GM19324 (cell line): ENCODE measurements at regions not wholly inside any gene's neighbourhood (a gene's known extent, or its start where the extent isn't known, plus 50 kb on each side); places are given as distances from the start of the nearest gene placed in this dataset.

Experiments
- ATAC-seq: cut with Tn5 transposase; IDR thresholded peaks from one replicate; pipeline ENCODE4 v1.9.1; 2021; ENCODE audit warnings: mild to moderate bottlenecking, moderate library complexity; ENCODE audit not compliant: unreplicated experiment, low FRiP score

DNA sequence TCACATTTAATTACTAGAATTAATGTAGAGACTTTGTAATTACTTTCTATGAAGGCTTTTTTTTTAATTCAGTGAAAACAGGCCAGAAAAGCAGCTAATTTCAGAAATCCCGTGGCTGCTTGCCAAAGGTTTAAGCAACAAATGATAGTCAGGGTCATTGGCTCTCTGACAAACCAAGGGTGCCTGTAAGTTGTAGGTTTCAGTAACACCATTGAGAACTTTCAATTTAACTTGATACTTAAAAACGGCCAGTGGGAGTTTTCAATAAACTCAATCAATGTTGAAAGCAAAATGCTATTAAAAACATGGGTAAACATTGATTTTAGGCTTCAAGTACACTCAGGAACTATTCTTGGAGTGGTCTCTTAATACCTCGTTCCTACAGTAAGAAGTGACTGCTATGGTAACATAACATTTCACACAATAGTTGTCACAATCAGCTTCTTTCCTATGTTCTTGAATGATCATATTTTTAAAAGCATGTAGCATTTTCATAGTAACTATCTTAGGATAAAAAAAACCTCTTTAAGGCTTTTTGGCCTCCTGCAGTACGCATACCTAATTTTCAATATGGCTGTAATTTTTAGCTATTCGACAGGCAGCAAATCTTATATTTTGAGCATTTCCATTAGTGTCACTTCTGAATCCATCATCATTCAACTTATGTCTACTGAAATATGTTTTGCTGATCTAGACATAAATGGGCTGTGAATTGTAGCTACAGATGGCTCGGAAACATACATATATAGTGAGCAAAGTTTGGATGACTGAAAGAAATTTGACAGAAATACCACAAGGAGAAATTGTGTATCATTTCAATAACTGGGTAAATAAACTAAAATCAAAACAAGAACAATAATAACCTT, 592.1 kb upstream of the GBE1 start:
- no peak for ATAC-seq

DNA sequence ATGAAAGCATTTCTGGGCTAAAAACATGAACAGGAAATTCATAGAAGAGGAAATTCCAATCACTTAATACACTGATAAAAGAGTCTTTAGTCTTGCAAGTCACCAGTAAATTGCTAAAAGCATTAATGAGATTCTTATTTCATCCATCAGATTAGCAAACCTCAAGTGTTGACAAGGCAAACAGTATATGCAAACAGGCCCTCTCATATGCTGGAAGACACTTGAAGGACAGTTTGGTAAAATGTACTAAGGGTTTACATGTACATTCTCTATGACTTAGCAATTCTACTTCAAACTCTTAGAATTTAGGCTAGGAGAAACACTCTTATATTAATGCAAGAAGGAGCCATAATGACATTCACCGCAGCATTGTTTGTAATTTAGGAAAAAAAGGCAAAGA, 586.1 kb upstream of the GBE1 start:
- ATAC-seq, result no peak

DNA sequence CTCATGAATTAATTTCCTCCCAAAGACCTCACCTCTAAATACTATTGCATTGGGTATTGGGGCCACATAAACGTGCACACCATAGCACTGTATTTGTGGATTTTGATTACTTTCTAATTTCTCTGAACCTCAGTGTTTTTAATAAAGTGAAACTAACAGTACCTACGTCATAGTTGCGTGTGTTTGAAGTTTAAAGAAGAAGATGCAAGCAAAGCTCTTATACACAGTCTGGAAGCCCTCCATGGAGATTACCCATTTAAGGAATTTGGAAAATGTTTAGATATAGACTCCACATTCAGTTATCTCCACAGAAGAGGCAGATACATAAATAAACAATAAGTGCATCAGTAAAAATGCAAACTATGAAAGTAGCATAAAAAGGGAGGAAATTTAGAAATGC, 581.1 kb upstream of the GBE1 start:
- no peak for ATAC-seq

DNA sequence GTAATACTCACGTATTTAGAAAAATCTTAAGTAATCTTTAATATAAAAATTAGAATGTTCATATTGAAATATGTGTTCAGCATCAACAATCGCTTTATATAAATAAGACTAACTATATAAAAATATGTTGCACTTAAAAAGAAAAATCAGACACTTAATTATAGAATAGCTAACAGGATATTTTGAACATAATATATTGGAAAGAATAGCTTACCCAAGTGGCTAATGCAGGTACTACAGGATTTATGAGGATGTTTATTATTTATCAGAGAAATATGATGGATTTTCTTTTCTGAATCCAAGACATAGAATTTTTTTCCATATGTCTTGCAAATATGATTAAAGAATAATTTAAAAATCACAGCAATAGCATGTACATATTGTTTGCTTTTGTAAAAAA, 567.9 kb upstream of the GBE1 start:
- no peak for ATAC-seq

DNA sequence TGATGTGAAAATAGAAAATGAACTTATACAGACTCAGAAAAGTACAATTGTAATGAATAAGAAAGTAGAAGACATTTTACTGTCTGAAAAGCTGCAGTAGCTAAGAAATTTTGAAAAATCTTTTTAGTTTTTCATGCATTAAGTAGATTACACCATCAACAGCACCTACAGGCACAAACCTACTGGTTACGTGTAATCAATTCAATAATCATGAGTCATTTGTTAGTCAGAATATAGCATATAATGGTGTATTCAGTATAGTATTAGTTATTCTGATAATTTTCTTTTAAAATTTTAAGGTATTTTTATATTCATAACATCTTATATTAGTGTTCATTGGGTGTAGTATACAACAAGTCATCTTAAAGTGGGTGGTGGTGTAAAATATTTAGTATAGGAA, 550.5 kb upstream of the GBE1 start:
- ATAC-seq, result no peak

DNA sequence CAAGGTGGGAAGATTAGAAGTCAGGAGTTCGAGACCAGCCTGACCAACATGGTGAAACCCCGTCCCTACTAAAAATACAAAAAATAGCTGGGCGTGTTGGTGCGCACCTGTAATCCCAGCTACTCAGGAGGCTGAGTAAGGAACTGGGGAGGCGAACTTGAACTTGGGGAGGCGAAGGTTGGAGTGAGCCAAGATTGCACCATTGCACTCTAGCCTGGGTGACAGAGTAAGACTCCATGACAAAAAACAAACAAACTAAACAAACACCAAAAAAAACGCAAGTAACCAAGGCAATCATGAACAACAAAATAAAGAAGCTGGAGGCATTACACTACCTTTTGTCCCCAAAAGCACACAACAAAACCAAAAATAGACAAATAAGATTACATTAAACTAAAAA, 547.3 kb upstream of the GBE1 start:
- no peak for ATAC-seq

DNA sequence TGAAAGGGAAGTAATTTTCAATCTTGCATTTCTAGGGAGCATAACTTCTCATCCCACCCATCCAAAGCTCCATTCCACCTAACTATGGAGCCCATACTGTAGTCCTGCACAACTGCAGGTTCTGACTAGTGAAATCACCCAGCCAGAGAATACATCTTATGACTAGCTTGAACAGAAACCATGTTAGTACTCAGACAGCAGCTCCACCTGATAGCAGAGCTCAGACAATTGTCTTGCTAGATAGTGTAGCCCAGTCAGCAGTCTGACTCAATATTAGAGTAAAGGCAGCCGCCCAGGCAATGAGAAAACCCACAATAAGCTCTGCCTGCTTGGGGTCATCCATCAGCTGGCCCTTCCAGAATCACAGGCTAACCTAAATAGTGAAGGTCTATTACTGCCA, 544.7 kb upstream of the GBE1 start:
- ATAC-seq, result no peak

DNA sequence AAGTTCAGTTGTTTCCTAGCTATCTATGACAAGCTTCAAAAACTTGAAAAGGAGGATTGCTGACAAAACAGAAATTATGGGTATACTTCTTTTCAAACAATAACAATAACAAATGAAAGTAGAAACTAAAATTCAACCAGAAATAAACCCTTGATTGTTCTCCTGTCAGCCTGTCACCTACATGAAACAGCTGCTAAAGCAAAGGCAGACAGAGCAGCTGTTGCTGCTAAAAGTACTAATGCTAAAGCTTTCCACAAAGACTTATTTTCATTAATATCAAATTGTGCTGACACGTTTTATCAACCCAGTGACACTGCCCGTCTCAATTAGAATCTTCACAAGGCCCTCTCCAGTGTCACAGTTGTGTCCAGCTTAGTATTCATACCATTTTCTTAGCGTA, 533.2 kb upstream of the GBE1 start:
- no peak for ATAC-seq

DNA sequence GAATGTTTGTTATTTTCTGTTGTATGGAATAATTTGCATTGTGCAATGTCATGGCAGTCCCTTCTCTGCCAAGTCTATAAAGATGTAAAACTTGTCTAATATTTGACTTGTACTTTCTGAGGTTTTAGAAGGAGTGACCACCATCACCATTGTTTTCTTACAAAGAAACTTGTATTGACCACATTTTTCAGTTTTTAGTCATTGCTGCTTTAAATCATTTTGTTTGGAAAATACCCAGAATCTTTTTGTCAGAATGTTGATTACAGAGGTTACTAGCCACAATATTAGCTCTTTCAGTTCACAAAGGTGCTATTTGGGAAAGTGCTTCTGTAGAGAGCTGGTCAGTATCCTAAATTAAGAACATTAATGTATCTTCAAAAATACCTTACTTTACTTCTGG, 532.4 kb upstream of the GBE1 start:
- ATAC-seq, result peak; percentile 51

DNA sequence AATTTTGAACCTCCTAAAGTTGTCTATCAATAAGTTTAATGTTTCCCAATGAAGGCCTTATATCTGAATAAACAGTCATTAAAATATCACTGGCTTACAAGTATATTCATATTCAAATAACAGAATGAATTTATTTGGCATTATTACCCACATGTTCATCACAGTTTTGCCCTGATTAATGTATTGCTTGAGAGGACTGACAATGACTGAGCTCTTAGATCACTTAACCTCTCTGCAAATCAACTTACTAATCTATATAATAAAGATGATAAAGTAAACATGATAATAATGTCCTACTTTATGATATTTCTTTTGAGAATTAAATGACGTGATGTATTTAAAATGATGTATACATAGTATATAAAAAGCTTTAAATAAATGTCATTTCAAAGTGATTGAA, 532.0 kb upstream of the GBE1 start:
- ATAC-seq, result no peak

DNA sequence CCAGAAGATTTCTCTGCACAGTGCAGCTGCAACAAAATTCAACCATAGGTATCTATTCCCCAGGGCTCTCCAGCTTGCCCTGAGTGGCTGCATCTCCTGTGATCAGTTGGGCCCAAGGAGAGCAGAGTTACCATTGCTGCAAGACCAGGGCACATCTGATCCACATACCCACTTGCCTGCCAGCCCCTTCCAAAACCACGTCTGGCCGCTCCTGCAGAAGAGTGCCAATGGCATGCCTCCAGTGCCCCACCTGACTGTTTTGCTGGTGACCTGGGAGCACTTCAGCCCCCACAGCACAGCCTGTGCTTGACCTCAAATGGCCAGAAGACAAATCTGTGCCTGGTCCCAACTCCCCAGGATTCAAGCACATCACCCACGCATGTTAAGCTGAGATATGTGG, 526.1 kb upstream of the GBE1 start:
- ATAC-seq, result no peak

DNA sequence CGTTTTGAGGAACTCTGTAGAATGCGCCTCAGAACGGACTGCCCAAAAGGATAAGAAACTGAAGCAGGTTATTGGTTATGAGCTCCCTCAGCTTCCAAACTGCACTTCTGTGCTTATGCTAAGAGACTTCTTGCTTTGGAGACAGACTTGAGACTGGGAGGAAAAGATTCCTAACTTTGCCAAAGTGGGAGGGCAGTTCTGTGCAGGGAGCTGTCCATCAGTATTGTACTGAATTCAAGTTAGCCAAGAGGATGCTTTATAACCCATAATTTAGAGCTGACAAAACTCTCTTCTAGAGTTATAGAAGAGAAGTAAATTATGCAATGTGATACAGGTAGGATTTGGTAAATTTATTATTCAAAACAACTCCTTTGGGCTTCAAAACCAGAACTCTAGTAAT, 519.8 kb upstream of the GBE1 start:
- ATAC-seq, result no peak

DNA sequence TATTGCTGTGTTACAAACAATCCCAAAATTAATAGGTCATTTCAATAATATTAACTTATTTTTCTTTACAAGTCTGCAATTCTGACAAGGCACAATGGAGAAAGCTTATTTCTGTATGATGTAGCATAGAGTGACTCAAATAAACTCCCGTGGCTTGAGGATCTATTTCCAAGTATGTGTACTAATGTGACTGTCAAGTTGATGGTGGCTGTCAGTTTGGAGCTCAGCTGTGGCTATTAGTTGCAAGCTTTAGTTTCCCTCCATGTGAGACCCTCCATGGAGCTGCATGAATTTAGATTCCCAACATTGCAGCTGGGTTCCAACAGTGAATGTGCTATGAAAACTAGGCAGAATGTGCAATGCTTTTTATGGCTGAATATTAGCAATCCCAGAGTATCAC, 515.5 kb upstream of the GBE1 start:
- no peak for ATAC-seq

DNA sequence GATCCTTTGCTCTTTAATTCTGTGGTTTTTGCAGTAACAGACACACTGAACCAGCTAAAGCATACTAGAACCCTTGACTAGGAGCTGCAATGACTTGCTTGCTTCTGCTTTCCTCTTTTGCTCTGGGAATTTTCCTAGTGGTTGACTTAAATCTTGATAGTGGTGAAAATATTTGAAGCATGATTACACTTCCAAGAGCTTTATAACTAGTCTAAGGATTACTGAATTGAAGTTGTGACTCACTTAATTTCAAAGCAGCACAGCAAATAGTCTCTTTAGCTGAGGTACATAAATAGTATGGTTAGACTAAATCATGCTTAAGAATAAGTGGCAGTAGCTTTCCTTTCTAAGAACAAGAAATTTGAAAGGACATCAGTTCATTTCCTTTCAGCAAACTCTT, 513.5 kb upstream of the GBE1 start:
- ATAC-seq, result no peak

DNA sequence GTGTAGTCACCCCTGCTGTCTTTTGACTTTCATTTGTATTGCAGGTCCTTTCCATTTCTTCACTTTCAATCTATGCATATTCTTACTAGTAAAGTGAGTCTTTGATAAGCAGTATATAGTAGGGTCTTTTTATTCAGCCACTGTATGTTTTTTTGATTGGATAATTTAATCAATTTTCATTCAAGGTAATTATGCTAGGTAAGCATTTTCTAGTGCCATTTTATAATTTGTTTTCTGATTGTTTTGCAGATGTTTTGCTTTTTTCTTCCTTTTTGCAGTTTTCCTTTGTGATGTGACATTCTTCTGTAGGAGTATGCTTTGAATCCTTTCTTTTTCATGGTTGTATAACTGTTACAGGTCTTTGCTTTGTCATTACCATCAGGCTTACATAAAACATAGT, 504.3 kb upstream of the GBE1 start:
- ATAC-seq, result no peak

DNA sequence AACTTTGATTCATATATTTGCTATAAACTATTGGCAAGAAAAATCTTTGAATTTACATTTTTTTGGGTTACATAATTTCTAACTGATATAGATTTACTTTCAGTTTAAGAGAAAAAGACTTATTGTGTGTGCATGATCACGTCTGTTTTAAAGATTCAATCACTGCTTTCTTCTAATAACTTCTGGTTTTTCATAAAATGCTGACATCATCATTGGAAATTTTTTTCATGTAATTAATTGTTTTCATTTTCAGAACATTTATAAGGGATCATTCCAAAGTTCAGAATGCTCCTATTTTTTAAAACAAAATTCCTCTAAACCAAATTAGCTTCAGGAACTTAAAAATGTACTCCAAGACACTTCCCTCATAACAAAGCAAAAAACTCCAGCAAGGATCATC, 500.7 kb upstream of the GBE1 start:
- ATAC-seq, result no peak

DNA sequence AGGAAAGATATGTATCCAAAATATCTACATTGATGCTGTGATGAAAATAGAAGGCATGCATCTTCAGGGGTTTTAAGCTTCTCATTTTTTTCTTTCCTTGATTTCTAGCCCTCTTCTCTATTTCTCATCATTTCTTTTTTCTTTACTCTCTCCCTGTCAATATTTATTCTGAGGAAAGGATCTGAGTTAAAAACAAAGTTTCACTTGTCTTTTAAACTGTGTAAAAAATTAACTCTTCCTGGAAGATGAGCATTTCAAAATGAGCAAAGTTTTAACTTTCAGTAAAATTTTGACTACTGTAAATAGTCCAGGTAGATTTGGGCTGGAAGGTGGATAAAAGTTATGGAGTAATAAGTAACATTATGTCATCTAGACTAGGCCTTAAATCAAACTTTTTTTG, 500.2 kb upstream of the GBE1 start:
- no peak for ATAC-seq

DNA sequence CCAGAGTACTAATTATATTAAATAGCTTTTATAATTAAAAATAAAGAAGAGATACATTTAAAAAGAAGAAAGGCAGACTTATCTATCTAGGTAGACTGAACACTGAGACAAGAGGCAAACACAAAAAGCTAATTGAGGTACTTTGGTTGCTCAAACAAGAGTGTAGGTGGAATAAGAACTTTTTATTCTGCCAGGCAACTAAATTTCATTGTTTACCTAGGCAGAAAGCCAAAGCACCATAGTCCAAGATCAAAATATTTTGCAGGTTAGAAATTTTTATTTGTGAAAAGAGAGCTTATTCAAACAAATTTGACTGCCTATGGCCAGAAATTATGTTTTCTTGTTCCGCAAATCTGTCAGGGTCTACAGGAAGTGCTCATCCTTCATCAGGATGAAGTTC, 499.6 kb upstream of the GBE1 start:
- no peak for ATAC-seq

DNA sequence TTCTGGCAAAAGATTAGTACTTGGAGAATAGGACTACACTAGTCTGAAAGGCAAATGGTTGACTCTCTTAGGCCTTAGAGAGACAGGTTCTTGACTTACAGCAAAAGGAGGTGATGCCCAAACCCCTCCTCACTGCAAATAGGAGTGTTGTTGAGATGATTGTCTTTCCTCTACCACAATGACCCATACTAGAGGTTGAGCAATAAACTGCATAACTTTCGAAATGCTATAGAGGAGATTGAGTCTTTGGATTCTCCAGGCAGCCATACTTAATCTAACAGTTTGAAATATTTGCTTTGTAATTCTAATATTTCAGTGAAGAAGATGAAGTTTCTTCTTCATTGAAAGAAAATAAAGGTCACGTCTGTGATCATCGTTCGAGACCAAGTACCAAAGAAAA, 498.5 kb upstream of the GBE1 start:
- ATAC-seq, result no peak

DNA sequence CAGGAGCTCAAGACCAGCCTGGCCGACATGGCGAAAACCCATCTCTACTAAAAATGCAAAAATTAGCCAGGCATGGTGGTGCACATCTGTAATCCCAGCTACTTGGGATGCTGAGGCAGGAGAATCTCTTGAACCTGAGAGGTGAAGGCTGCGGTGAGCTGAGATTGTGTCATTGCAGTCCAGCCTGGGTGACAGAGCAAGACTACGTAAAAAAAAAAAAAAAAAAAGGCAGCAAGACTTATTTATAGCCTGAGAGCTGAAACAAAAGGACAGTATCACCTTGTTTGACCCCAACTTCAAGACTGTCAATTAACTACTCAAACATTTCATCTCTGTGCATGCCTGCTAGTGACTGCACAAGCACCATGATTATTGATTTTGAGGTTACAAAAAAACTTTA, 478.9 kb upstream of the GBE1 start:
- ATAC-seq, result no peak

DNA sequence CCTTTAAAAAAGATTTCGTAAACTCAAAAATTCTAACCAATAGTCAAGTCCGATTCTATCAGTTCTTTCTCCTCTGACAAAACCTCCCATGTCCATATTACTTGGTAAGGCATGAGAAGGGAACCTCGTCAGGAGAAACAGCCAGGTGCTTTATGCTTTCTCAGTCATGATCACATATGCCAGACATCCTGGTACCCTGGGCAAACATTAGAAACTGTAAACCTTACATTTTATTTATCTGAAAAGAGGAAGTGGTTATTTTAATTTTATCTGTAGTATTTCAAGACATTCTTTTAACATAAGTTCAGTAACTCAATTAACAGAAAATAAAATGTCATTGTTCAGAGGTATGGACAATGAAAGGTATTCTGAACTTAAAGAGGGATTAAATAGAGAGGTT, 474.8 kb upstream of the GBE1 start:
- no peak for ATAC-seq

DNA sequence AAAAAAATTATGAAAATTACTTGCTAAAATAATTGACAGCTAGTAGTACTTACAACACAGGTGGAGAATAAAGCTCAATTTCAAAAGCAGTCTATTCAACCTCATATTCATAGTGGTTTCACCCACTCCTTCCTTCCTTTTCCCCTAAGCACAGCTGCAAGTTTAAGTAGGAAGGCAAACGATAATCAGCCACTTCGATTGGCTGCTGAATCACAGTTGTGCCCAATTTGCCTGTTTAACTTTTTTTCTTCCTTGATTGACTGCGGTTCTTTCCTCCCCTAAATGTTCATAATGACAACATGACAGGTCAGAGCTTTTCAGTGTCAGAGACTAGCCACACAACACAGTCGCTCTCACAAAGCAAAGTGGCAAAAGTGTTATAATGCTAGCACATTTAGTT, 468.0 kb upstream of the GBE1 start:
- peak; percentile 56 for ATAC-seq

DNA sequence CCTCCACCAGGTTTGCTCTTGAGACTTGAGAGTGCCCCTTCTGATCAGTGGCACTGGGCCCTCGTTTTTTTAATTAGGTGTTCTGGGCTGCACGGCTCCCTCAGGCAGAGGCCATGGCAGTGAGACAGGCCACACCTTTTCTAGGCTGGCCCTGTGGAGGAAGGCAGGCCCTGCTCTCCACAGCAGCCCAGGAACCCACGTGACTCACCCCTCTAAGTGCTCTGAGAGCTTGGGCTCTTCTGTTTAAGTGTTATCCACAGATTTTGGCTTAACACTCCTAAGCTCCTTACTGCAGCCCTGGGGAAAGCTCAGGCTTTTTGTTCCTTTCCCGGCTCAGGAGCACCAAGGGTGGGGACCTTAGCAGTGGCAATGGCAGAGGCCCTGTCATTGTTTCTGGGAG, 463.2 kb upstream of the GBE1 start:
- ATAC-seq, result no peak
